PC-9 (cell line): ENCODE measurements at regions not wholly inside any gene's neighbourhood (a gene's known extent, or its start where the extent isn't known, plus 50 kb on each side); places are given as distances from the start of the nearest gene placed in this dataset.

Experiments used
- CTCF ChIP-seq: fragments of 200-600 bp; sonication (generic); conservative IDR thresholded peaks from 2 replicates; pipeline ENCODE4 v1.6.1; 2017; ENCODE audit warnings: mixed run types, antibody characterized with exemption, mild to moderate bottlenecking, moderate library complexity
- EZH2 ChIP-seq: fragments of 200-600 bp; sonication (generic); IDR thresholded peaks from 2 replicates; pipeline ENCODE4 v1.8.0; 2017; ENCODE audit warnings: antibody characterized with exemption, low read depth

GRCh38 chr5:5695266-5695665 is 272.8 kb downstream of the ICE1 start:
- TF ChIP-seq EZH2 (no peak), CTCF (no peak)
